ENCODE measurements at regions not wholly inside any gene's neighbourhood (a gene's known extent, or its start where the extent isn't known, plus 50 kb on each side); places are given as distances from the start of the nearest gene placed in this dataset.

DNA sequence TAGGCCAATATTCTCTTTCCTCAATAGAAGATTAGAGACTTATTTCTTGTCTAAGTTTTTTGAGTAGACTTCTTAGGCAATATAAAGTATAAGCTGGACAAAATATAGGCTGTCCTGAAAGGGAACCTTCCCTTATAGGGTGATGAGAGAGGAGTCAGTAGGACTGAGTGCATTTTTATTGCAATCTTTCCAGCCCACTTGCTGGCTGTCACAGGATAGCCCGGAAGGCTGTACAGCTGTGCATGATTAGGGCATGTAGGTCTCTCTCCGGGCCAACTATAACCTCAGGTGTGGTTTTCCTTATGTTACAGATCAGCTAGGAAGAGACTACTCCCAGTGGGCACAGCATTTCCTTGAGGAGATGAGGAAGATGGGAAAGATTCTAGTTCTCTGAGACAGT, 159.8 kb upstream of the MEF2C start:
- no peak for ATAC-seq
- TF ChIP-seq ZNF8 (CRISPR knock-in tag; IDR thresholded peaks at IDR 0.05) (no peak), CSRNP3 (CRISPR knock-in tag; IDR thresholded peaks at IDR 0.05) (no peak), ARNTL (CRISPR knock-in tag; IDR thresholded peaks at IDR 0.05; ENCODE audit: borderline replicate concordance, low read depth) (no peak), BACH2 (CRISPR knock-in tag; IDR thresholded peaks at IDR 0.05; ENCODE audit: borderline replicate concordance) (no peak), POU6F1 (CRISPR knock-in tag; IDR thresholded peaks at IDR 0.05; ENCODE audit: borderline replicate concordance, low read depth) (no peak), ZC3H10 (CRISPR knock-in tag; IDR thresholded peaks at IDR 0.05) (no peak), ESRRG (CRISPR knock-in tag; IDR thresholded peaks at IDR 0.05) (no peak), GLIS3 (CRISPR knock-in tag; IDR thresholded peaks at IDR 0.05) (no peak), TCF4 (CRISPR knock-in tag; IDR thresholded peaks at IDR 0.05; ENCODE audit: borderline replicate concordance) (no peak), TSHZ2 (CRISPR knock-in tag; IDR thresholded peaks at IDR 0.05) (no peak), ISL1 (CRISPR knock-in tag; IDR thresholded peaks at IDR 0.05) (no peak)
- TF ChIP-seq, protein P1, sequence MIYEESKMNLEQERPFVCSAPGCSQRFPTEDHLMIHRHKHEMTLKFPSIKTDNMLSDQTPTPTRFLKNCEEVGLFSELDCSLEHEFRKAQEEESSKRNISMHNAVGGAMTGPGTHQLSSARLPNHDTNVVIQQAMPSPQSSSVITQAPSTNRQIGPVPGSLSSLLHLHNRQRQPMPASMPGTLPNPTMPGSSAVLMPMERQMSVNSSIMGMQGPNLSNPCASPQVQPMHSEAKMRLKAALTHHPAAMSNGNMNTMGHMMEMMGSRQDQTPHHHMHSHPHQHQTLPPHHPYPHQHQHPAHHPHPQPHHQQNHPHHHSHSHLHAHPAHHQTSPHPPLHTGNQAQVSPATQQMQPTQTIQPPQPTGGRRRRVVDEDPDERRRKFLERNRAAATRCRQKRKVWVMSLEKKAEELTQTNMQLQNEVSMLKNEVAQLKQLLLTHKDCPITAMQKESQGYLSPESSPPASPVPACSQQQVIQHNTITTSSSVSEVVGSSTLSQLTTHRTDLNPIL (CRISPR knock-in tag; IDR thresholded peaks at IDR 0.05; ENCODE audit: low read depth) = no peak

GRCh38 chr5:89041976-89042375, 159.0 kb upstream of the MEF2C start:
- no peak for ATAC-seq
- TF ChIP-seq TOX (CRISPR knock-in tag; IDR thresholded peaks at IDR 0.05; ENCODE audit: borderline replicate concordance) (no peak), TCF4 (CRISPR knock-in tag; IDR thresholded peaks at IDR 0.05; ENCODE audit: borderline replicate concordance) (no peak), PPARA (CRISPR knock-in tag; IDR thresholded peaks at IDR 0.05; ENCODE audit: borderline replicate concordance) (no peak), TSHZ2 (CRISPR knock-in tag; IDR thresholded peaks at IDR 0.05) (no peak)

GRCh38 chr5:89041249-89041779, 158.3 kb upstream of the MEF2C start:
- ATAC-seq = no peak
- TF ChIP-seq TCF4 (CRISPR knock-in tag; IDR thresholded peaks at IDR 0.05; ENCODE audit: borderline replicate concordance) (no peak), GLIS3 (CRISPR knock-in tag; IDR thresholded peaks at IDR 0.05) (no peak), TOX (CRISPR knock-in tag; IDR thresholded peaks at IDR 0.05; ENCODE audit: borderline replicate concordance) (no peak), BACH2 (CRISPR knock-in tag; IDR thresholded peaks at IDR 0.05; ENCODE audit: borderline replicate concordance) (no peak), SNAI2 (CRISPR knock-in tag; IDR thresholded peaks at IDR 0.05) (no peak), ZFP3 (CRISPR knock-in tag; IDR thresholded peaks at IDR 0.05) (no peak), ZC3H10 (CRISPR knock-in tag; IDR thresholded peaks at IDR 0.05) (no peak), CSDC2 (CRISPR knock-in tag; IDR thresholded peaks at IDR 0.05) (no peak), TSHZ2 (CRISPR knock-in tag; IDR thresholded peaks at IDR 0.05) (no peak), RARB (CRISPR knock-in tag; IDR thresholded peaks at IDR 0.05) (no peak)
- TF ChIP-seq, protein P1 (CRISPR knock-in tag; IDR thresholded peaks at IDR 0.05; ENCODE audit: low read depth) = no peak
